ENCODE measurements at regions not wholly inside any gene's neighbourhood (a gene's known extent, or its start where the extent isn't known, plus 50 kb on each side); places are given as distances from the start of the nearest gene placed in this dataset.

GRCh38 chr5:14986413-14986812 lies 114.8 kb upstream of the ANKH start:
- DNase-seq (ENCODE audit: low read depth in 2 of 2) = no peak

DNA sequence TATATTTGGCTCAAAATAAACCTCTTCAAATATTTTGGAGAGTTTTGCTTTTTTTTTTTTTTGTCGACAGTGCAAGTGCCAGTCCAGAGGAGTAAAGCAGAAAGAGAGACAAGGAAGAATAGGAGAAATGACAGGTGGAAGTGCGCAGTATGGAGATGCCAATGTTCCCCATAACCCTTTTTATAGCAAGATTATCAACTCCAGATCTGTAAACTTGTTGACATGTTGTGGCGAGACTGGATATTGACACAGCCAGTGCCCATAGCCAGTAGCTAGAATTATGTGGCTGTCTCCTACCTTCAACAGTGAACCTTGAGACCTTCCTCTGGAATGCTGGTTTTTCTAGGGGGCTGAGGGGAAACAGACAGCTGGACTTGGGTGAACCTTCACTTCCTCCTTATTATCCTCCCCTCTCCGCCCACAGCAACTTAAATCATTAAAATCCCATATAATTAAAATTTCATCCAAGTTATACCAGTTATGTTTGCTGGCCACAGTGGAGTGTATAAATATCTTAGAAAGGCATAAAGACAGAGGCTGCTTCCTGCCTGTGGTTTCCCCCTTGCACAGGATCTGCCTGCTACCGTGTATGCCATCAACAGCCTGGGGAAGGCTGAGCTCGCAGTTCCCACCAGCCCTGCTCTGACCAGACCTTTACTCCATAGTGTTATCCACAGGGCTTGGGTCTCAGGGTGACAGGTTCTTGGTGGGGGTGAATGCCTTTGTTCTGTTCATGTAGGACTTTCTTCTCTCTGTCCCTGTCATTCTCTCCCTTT lies 112.3 kb upstream of the ANKH start:
- peak in 1 of 2 donors; percentile 14 for DNase-seq (ENCODE audit: low read depth in 2 of 2)

DNA sequence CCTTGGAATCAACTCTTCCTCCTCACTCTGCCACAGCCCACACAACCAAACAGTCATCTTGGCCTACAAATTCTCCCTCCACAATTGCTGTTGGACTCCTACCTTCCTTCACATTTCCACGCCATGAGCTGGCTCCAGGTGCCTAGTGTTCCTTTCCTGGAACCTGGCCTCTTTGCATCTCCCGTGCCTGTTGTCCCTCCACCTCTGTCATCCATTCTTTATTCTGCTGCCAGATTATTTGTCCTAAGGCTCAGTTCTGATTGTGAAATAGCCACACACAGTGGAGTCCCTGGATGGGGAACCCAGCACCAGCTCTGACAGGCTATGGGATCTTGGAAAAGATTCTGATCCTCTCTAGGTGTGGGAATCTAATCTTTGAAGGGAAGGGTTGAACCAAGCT lies 109.1 kb upstream of the ANKH start:
- DNase-seq (ENCODE audit: low read depth in 2 of 2) = no peak

- no peak for DNase-seq (ENCODE audit: low read depth in 2 of 2)
Observed at GRCh38 chr5:14977058-14977685, 105.6 kb upstream of the ANKH start.

DNA sequence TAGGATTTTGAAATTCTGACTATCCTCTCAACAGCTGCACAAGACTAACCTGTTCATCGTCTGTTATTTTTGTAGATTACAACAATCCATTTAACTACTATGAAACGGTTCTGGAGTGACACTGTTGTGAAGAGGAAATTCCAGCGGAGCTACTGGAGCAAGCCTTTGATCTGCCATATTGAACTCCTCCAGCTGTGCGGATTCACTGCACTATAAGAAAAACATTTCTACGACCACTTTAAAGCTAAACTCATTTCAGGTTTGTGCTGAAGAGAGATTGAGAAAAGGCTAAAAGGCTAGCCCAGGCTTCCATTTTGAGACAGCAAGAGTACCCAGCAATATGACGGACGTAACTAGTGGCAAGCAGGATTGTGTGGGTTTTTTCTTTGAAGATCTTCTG lies 104.9 kb upstream of the ANKH start:
- no peak for DNase-seq (ENCODE audit: low read depth in 2 of 2)

DNA sequence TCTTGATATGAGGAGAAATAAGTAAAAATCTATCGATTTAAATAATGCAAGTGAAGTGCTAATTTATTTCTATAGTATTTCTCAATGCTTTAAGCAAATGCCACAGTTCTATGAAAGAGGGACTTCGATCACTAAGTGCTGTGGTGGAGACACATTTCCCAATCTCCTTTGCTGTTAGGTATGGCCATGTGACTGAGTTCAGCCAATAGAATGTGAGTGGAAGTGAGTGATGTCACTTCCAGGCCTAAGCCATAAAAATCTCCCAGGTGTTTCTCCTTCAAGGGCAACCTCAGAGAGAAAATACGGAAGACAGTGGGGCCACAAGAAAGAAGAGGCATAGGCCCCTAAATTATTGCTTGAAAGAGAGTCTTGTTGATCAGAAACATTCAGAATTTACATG lies 100.3 kb upstream of the ANKH start:
- DNase-seq (ENCODE audit: low read depth in 2 of 2) = no peak

- no peak for DNase-seq (ENCODE audit: low read depth in 2 of 2)
Observed at GRCh38 chr5:14968796-14969195, 97.2 kb upstream of the ANKH start.

DNA sequence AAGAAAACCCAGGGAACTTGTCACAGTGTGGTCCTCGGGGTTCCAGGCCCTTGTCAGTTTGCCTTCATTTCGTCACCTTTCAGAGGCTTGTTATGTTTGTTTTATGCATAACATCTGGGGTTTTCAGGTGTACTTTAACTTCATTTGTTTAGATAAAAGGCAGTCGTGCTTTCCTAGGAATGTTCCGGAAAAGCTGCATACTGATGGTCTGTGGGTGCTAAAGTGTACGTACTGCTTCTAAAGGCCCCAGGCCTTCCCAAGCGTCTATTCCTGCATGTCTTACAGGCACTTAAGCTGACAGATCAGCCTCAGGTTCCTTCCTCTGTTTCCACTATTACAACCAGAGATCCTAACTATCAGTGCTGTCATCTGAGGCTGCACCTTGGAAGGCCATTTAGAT lies 95.6 kb upstream of the ANKH start:
- DNase-seq (ENCODE audit: low read depth in 2 of 2) = no peak

DNA sequence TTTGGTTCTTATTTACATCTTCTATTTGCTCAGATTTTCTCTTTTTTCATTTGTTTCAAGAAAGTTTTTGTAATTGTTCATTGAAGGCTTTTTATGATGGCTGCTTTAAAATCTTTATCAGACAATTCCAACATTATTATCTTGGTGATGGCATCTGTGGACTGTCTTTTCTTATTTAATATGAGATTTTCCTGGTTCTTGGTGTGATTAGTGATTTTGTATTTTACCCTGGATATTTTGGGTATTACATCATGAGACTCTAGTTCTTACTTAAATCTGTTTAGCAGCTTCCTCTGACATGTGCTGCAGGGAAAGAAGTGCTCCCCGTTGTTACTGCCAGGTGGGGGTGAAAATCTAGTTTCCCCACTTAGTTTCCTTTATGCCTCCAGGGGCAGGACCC lies 94.2 kb upstream of the ANKH start:
- DNase-seq (ENCODE audit: low read depth in 2 of 2) = no peak

DNA sequence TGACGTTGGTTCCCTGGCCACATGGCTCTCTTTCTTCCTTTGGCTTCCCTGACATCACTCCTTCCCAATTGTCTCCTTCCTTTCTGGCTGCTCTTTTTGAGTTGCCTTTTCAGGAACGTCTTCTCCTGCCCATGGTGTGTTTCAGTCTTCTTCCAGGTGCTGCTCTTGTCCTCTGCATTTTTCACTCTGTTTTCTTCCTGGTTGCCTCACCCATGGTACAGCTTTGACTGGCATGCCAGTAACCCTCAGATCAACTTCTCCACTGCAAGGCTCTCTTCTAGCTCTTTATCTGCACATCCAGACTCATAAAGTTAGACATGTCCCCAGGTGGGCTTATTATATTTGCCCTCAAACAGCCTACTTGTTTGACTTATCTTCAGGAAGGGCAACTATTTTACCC lies 91.0 kb upstream of the ANKH start:
- DNase-seq (ENCODE audit: low read depth in 2 of 2) = no peak

DNA sequence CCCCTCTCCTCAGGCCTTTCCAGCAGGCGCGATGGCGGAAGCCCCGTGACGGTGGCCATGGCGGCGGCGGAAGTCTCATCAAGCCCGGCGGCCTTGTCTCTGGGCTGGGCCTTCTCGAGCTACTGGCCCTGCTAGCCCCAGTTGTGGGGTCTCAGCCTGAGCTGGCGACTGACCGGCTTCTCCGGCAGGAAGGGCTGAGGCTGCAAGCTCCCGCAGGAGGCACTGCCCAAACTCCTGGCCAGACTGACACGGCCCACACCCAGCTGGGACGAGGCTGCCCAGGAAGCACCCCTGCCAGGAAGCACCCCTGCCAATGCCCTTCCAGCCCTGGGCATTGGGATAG lies 88.5 kb upstream of the ANKH start:
- DNase-seq (ENCODE audit: low read depth in 2 of 2) = no peak

GRCh38 chr5:14959399-14960119 lies 88.0 kb upstream of the ANKH start:
- no peak for DNase-seq (ENCODE audit: low read depth in 2 of 2)

- DNase-seq (ENCODE audit: low read depth in 2 of 2) = no peak
Observed at GRCh38 chr5:14958188-14958587, 86.6 kb upstream of the ANKH start.

DNA sequence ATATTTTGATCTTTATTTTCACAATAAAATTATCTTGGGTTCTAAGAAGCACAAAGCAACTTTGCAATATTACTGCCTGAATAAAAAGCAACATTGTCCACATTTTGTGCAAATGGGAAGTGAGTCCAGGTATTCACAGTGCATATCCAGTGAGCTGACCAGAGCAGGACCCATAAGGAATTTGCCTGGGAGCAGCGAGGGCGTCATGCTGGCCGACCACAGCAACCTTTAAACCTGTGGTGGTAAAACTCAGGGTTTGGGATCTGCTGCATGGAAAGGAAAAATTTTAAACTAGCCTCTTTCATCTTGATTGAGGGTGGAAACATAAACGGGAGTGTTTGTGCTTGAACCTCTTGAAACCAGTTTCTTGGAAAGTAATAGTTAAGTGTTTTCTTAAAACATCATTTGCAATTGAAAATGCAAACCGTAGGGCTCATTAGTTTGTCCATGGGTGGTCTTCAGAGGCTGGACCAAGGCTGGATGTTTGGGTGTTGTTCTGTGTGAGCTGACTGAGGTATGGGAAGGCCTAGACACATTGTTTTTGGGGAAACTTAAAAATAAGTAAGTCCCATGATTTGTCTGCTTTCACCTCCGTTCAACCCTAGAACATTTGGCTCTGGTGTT lies 85.0 kb upstream of the ANKH start:
- no peak for DNase-seq (ENCODE audit: low read depth in 2 of 2)

DNA sequence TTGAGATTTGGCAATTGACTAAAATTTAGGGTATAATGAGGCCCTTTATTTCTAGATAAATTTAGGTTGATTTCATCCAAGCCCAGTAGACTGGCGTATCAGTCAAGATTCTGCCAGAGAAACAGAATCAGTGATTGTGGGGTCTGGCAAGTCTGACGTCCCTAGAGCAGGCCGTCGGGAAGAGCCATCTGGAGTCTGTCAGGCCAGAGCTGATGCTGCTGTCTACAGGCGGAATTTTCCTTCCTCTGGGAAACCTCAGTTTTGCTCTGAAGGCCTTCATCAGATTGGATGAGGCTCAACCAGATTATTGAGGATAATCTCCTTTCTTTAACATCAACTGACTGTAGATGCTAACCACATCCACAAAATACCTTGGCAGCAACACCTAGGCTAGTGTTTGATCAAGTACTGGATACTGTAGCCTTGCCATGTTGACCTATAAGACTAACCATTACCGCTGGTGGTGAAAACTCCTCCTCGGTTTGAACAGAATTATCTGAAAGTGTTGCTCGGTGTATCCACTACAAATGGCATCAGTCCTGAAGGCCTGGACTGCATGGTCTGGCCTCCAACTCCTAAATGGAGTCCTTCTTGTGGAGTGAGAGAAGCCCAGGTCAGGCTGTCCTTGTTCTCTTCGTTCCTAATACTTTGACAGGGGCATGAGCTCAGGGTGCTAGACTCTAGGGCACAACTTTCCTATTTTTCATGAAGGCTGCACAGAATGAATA lies 83.2 kb upstream of the ANKH start:
- DNase-seq (ENCODE audit: low read depth in 2 of 2) = no peak

DNA sequence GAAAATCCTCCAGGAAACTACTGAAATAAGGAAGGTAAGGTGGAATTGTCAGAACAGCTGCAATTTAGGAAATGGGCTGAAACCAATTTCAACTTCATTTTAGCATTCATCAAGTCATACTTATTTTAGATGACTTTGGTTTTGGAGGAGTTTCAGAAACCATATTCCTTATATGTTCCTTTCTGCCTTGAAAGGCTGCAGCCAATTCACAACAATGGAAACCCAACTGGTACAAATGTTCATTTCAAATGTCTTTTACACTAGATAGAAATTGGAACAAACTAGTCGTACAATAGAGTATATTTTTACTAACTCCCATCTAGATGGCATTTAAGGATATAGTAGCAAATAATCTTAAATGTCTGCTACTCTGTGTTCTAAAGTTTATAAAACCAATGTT lies 82.6 kb upstream of the ANKH start:
- no peak for DNase-seq (ENCODE audit: low read depth in 2 of 2)

DNA sequence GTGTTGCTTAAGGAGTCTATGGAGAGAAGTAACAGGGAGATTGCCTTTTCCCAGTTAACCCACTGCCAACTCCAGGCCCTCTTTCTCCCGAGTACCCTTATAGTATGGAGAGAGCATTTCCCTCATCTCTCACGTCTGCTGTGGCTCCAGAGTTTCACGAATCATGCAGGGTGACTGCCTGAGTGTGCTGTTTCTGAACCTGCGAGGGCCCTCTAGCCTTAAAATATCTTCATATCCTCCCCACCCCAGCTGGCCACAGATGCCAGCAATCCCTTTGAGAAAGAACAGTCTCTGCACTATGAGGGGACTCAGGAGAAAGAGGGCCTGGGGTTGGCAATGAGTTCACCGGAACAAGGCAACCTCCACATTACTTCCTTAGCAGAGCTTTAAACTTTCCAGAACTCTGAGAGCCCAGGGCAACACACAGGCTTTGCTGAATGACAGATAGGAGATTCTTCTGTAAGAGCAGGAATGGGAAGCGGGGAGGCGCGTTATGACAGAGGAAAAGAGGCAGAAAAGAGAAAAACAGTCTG lies 81.6 kb upstream of the ANKH start:
- DNase-seq (ENCODE audit: low read depth in 2 of 2) = no peak

DNA sequence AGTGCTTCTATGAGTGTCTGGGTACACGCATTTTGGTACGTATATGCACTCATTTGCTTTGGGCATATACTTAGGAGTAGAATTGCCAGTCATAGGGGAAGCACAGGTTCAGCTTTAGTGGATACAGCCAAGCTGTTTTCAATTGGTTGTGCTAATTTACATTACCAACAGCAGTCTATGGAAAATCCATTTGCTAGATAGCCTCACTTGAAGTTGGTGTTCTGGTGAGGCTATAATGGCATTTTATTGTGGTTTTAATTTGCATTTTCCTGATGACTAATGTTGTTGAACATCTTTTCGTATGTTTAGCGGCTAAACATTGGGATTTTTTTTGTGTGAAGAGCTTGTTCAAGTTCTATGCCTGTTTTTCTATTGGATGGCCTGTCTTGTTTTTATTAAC lies 76.8 kb upstream of the ANKH start:
- DNase-seq (ENCODE audit: low read depth in 2 of 2) = no peak

- peak in 1 of 2 donors; percentile 29 for DNase-seq (ENCODE audit: low read depth in 2 of 2)
Observed at GRCh38 chr5:14946815-14947620, 75.4 kb upstream of the ANKH start.

DNA sequence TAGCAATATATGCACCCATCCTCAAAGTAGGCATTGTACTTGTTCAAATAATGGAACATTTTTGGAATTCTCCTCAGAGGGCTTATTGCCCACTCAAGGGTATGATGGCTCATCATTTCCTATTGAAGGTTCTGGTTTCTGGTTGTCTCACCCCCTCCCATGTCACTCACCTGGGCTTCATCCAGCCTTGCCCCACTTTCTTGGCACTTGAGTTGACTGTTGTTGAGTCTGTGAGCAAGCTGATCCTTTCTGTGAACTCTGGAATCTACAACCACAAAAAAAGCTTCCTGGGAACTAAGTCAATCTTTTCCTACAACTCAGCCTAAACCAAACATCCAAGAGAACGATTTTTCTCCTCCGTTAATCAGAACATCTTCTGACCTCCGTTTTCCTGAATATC lies 73.9 kb upstream of the ANKH start:
- DNase-seq (ENCODE audit: low read depth in 2 of 2) = no peak

DNA sequence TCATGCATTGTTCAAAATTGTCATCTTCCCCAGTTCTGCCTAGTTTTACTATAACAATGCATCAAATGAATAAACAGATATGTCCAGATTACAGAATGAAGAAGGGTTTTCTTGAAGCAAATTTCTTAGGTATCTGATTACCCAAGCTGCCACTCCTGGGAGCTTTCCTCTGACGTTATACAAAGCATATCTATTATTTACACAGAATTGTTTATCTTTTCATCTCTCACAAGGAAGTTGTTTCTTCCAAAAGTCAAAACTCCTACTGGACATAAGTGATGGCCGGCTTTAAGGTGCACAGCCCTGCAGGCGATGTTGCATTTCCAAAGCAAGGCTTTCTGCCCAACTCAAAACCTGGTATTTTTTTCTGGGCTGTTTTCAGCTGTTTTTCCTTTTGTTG lies 73.4 kb upstream of the ANKH start:
- DNase-seq (ENCODE audit: low read depth in 2 of 2) = no peak

All from stimulated activated CD4-positive, alpha-beta T cell treated with anti-CD3 and anti-CD28 coated beads, Interleukin-1b, Interleukin-23, amount 100 ng/mL, for 4 hours (primary cell).